Epithelial cell of prostate (primary cell): ENCODE measurements at regions not wholly inside any gene's neighbourhood (a gene's known extent, or its start where the extent isn't known, plus 50 kb on each side); places are given as distances from the start of the nearest gene placed in this dataset.
A peak's percentile ranks its signal among the peaks of the same experiment; 100 is the strongest.
"Not testable (repeated sequence)": the region's sequence is repeated elsewhere in the genome, so short reads cannot be mapped to it uniquely, and the experiment has no call there.

Experiments
- DNase-seq: peaks from one replicate; pipeline ENCODE4 v3.0.0-alpha.2; 2011; ENCODE audit warnings: low read depth, low spot score
- H3K27ac ChIP-seq: fragments of 450-650 bp; 2 replicates; pipeline ENCODE4 v1.5.1; 2017; ENCODE audit warnings: mild to moderate bottlenecking

DNA sequence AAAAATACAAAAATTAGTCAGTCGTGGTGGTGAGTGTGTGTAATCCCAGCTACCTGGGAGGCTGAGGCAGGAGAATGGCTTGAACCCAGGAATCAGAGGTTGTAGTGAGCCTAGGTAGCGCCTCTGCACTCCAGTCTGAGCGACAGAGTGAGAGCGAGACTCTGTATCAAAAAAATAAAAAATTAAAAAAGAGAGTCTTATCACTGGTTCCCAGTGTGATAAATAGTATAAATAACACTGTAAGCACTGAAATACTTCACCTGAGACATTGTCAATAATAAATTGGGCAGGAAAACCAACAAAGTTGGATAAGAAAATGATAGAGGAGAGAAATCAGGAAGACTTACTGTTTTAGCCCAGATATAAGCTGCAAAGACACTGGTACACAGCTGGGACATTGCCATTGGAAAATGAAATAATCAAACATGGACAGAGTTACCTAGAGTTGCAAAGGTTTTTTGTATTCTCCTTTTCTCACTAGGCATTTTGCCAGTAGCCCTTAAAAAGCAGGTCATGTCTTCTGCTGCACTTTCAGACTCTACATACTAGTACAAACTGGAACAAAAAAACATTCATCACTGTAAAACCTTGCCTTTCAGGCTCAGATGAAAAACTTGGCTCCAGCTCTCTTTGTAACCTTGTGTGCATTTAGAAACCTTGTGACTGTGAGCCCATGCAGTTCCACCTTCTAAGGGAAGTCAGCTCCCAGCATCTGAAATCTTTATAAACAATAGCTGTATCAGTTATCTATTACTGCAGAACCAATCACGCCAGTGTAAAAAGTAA is 55.0 kb upstream of the PPP1R2C start:
- H3K27ac ChIP-seq: peak overlapping the region; percentile 75
- DNase-seq: no peak

DNA sequence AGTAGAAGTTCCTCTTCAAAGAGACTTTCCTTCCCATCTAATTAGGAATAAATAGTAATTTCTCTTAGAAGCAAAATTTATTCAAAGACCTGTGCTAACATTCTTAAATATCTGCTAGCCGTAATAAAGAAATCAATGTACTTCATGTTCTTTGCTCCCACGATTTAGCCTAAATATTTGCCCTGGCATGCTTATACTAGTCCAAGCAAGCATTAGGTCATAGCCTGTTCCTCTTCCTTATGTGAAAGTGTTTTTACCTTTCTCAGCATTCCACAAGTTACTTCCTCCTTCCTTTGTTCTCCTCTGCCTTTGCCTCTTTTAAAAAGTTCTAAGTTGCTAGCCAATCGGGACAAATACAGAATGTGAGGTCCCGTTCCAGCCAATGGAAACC is 55.6 kb upstream of the PPP1R2C start:
- H3K27ac ChIP-seq: peak overlapping the region; percentile 75
- not testable (repeated sequence) for DNase-seq

DNA sequence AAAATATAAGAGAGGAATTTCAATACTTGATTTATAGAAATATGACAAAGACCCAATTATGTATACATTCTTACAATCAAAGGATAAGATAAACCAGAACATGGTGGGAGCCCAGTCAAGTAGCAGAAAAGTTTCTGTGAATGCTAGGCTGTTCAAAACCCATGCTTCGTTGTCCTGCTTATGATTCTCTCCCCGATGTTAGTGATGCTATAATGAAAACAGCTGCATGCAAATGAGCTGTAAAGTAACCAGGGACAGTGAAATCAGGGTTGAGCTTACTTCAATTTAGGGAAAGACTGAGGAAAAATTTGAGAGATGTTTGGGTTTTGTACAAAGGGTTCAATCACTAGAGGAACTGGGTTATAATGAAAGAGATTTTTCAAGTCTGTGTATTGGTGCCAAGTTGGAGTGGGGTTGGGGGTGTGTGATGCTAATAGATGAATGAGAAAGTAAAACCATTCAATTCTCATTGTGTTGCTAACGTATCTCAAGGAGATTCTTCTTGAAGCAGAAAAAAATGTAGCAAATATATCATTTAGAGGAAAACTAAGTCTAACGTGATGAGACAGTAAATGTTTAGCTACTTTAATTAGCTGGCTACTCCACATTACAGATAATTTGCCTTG is 59.3 kb upstream of the PPP1R2C start:
- no peak for DNase-seq
- no peak overlapping the region for H3K27ac ChIP-seq

DNA sequence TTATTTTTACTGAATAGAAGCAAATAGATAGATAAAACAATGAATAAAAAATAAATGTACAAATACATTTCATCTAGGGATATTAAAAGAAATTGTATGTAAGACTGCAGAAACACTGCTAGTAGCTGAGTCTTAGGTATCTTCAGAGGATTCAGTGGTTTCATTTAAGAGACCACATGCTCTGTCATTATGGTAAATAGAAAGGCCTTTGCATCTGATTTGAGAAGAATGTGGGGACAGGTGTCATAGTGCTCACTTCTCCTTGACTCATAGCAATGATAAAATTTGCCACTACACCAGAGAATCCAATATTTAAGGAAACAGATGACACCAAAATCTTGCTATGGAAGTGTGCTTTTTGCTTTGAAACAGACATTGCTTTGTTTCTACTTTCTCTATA is 59.8 kb upstream of the PPP1R2C start:
- no peak for DNase-seq

DNA sequence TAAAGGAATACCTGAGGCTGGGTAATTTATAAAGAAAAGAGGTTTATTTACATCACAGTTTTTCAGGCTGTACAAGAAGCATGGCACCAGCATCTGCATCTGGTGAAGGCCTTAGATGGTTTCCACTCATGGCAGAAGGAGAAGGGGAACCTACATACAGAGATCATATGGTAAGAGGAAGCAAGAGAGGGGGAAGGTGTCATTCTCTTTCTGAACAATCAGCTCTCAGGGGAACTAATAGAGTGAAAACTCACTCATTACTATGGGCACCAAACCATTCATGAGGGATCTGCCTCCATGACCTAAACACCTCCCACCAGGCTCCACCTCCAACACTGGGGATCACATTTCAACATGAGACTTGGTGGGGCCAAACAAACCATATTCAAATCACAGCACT is 61.7 kb upstream of the PPP1R2C start:
- H3K27ac ChIP-seq: no peak overlapping the region
- no peak for DNase-seq

More for the DNA sequence above, 59.8 kb upstream of the PPP1R2C start:
- H3K27ac ChIP-seq: no peak overlapping the region

DNA sequence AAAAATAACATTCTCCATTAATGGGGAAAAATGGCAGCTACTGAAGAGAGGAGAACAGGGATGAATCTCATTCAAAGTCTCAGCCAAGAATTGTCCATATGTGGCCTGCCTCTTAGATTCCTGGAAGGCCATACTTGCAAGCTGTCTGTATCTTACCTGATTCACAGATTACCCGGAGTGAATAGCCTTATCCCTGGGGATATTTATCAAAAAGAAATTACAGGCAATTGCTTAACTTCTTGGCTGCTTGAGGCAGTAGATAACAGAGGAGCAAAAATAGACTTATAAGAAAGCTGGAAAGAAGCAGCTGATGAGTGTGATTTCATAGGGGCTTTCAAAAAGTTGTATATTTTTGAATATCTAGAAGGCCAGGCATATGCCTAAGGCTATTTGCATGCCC is 68.8 kb upstream of the PPP1R2C start:
- no peak overlapping the region for H3K27ac ChIP-seq
- DNase-seq: no peak

DNA sequence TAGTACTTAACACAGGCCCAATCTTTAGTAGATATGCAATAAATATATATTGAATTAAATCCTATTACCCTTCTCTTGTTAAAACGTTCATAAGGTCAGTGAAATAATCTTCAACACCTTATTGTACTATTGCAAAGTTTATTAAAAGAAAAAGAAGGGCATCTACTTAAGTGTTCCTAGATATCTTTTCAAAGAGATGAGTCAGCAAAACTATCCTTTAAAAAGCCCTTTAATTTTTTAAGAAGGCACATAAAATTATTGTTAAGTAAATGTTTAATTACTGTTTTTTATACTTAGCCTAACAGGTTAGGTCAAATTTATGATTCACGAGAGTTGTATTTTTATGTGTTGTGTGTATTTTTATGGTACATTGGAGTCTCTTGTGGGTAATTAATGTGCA is 77.3 kb upstream of the PPP1R2C start:
- no peak overlapping the region for H3K27ac ChIP-seq
- DNase-seq: no peak

DNA sequence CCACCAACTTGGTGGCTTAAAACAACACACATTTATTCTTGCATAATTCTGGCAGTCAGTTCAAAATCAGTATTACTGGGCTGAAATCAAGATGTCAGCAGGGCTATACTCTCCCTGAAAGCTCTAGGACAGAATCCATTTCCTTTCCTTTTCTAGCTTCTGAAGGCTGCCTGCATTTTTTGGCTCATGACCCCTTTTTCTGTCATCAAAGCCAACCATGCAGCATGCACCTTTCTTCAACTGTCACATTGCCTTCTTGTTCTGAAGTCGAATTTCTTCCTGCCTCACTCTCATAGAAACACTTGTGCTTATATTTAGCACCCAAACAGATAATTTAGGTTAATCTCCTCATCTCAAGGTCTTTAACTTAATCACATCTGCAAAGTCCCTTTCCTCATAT is 79.8 kb upstream of the PPP1R2C start:
- H3K27ac ChIP-seq: no peak overlapping the region
- no peak for DNase-seq

DNA sequence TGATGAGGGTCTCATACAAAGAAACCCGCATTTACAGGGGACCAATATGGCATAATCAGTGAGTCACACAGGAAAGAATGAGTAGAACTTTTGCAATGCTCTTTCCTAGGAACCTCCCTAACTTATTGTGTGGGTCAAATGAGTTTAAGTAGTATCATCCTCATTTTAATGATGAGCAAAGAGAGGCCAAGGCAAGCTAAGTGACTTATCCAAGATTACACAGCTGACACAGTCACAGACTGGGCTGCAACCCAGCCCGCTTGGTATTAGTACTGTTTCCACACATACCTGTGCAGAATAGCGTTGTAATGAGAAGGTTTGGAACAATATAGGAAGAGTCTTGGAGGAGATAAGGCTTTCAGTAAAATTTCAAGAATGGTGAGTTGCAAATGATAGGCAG is 91.0 kb upstream of the PPP1R2C start:
- H3K27ac ChIP-seq: no peak overlapping the region
- no peak for DNase-seq

DNA sequence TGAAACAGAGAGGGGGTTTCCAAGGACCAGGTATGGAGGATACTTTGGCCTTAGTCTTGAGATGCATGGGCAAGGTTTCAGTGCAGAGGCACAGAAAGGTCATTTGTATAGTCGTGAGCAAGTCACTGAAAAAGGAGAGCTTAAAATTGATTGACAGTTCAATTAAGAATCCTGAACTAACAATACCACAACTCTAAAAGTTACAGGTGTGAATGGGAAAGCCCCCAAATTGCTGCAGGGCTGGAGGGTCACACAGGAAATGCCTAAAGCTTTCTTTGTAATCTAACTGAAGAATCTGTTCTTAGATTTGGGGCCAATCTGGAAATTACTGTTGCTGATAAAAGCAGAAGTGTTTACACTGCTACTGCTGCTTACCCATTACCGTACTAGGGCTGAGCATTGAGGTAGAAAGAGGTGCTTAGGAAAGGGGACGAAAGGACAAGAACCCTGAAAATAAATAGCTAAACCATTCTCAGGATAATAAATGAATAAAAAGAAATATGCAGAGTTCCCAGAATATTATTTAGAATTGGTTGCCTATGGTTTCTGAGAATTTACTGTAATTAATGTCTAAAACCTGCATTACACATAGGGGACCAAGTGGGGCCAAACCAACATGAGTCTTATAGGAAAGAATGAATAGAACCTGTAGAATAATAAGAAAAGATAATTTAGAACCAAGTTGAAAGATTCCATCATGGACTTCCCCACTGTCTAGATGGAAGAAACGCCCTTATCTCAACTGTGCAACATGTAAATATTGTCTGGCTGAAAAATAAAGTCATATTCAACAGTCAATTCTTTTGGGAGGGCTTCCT is 91.9 kb upstream of the PPP1R2C start:
- DNase-seq: no peak
- H3K27ac ChIP-seq: no peak overlapping the region

DNA sequence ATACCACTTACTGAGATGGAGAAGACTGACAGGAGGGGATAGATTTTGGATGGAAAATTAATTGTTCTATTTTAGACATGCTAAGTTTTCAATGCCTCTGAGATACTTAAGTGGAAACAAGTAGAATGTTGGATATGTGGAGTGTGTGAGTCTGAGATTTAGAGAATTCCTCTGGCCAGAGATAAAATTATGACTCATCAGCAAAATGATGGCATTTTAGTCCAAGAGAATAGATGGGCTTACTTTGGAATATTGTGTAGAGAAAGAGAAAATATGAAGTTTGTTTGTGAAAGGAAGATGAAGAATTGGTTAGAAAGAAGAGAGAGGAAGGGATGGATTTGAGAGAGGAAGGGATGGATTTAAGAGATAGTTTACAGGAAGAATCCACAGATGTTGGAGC is 108.6 kb upstream of the PPP1R2C start:
- no peak for DNase-seq
- H3K27ac ChIP-seq: no peak overlapping the region

DNA sequence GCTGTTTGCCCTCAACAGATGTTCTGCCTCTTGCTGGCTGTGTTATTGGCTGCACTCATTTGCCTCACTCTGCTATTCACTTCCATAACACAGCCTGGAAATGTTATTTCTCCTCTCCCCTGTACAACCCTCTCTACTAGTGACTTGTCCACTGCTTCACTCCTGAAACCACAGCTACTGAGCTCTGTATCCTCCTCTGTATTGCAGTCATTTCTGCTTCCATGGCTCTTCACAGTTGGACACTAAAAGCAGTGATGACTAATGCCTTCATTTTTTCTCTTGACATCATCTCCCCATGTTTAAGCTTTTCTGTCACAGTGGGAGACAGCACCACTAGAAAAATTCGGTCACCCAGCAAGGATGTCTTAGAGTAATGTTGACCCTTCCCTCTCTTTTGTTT is 123.0 kb upstream of the PPP1R2C start:
- no peak overlapping the region for H3K27ac ChIP-seq
- DNase-seq: no peak

DNA sequence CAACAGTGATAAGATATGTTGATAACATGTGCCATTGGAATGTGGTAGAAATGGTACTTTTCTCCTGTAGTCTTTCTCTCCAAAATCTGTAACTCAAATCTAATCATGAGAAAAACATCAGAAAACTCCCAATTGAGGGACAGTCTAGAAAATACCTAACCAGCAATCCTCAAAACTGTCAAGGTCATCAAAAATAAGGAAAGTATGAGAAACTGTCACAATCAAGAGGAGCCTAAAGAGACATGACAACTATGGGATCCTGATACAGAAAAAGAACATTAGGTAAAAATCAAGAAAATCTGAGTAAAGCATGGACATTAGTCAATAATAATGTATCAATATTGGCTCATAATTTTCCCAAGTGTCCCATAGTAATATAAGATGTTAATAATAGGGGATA is 124.5 kb upstream of the PPP1R2C start:
- no peak overlapping the region for H3K27ac ChIP-seq
- no peak for DNase-seq

DNA sequence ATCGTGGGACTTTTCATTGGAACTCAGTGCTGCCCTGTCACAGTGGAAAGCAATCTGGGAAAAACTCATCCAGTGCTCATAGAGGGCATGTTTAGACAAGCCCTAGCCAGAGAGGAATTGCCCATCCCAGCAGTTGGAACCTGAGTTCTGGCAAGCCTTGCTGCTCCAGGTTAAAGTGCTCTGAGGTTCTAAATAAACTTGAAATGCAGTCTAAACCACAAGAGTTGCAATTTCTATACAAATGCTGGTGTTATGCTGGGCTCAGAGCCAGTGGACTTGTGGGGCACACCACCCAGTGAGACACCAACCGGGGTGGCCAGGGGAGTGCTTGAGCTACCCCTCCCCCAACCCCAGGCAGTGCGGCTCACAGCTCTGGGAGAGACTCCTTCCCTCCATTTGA is 142.8 kb upstream of the PPP1R2C start:
- DNase-seq: peak; percentile 8
- H3K27ac ChIP-seq: peak overlapping the region; percentile 47

DNA sequence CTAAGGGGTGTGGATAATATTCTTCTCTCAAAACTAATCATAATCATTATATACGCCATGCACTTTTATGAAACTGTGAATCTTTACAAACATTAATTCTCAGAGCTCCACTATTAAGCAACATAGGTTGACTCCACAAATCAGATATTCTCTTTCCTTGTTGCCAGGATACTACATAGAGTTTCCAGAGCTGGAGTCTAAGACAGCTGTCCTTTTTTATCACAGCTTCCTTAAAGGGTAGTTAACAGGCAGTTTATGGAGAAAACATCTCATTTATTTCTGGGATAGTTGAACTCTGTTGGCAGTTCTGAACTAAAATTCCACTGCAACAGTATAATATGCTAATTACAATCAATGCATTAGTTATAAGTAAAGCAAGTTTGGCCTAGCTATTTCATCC is 152.1 kb upstream of the PPP1R2C start:
- no peak for DNase-seq
- H3K27ac ChIP-seq: no peak overlapping the region

DNA sequence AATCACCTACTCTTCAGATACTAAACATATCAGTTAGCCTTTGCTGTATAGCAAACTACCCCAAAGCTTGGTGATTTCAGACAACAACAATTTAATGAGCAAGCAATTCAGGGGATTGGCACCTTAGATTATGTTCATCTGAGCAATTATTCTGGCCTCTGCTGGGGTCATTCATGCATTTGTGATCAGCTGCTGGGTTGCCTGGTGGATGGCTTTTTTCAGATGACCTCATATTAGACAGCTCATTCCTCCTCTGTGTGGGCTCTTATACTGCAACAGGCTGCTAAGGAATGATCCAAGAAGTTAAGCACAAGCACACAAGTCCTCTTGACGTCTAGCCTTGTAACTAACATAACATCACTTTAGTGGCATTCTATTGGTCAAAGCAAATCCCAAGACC is 153.0 kb upstream of the PPP1R2C start:
- no peak for DNase-seq
- H3K27ac ChIP-seq: no peak overlapping the region

DNA sequence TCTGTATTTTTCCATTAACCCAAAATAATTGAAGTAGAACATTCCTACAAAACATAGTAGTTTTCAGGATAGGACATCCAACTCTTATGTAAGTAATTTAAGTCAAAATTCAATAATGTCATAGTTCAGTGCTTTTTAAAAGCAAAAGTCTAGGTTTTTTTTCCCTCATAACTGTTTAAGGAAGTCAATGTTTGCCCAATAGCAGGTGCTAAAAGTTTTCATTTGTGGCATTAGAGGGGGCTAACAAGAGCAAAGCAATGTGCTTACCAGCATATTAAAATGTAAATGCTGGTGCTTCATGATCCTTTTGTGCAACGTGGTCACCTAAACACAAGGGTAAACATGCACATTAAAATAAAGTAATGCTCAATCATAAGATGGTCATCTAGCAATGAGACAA is 155.2 kb upstream of the PPP1R2C start:
- H3K27ac ChIP-seq: no peak overlapping the region
- DNase-seq: no peak

DNA sequence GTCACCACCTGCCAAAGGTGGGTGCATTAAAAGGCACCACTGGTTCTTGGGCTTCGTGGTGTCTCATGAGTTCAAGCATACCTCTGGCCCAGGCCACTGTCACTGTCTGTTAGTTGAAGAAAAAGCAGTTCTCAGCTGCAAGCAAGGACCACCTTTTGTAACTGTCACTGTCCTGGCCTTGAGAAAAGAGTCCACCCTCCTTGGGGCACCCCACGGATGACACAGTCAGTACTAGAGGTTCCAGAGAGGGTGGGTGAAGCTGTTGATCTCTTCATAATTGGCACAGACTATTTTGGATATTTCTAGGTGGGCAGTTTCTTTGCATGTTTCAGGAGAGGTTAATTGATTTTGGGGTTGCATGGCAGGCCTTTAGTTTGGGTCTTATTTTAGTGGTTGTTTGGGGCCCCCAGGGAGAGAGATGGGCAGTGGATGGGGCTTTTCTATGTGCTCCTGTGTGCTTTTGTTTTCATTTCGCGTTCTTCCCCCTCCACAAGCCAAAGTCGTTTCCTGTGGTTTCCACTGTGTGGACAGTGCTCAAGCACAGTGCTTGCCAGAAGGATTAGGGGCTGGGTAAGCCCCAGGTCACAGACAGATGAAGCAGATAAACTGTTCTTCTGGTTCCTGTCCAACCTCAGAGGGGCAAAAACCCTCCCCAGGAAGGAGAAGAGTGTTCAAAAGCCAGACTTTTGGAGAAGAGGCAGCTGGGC is 156.2 kb upstream of the PPP1R2C start:
- no peak overlapping the region for H3K27ac ChIP-seq
- no peak for DNase-seq

DNA sequence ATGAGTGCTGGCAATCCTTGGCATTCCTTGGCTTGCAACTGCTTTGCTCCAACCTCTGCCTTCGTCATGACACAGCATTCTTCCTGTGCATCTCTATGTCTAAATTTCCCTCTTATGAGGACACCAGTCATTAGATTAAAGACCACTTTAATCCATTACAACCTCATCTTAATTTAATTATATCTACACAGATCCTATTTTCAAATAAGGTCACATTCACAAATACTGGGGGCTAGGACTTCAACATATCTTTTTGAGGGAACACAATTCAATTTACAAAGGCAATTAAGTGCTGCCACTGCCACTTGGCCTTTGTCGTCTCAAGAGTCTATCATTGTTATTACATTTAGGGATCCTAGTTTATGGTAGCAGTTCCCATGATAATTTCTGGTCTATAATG is 163.7 kb upstream of the PPP1R2C start:
- DNase-seq: no peak
- no peak overlapping the region for H3K27ac ChIP-seq

DNA sequence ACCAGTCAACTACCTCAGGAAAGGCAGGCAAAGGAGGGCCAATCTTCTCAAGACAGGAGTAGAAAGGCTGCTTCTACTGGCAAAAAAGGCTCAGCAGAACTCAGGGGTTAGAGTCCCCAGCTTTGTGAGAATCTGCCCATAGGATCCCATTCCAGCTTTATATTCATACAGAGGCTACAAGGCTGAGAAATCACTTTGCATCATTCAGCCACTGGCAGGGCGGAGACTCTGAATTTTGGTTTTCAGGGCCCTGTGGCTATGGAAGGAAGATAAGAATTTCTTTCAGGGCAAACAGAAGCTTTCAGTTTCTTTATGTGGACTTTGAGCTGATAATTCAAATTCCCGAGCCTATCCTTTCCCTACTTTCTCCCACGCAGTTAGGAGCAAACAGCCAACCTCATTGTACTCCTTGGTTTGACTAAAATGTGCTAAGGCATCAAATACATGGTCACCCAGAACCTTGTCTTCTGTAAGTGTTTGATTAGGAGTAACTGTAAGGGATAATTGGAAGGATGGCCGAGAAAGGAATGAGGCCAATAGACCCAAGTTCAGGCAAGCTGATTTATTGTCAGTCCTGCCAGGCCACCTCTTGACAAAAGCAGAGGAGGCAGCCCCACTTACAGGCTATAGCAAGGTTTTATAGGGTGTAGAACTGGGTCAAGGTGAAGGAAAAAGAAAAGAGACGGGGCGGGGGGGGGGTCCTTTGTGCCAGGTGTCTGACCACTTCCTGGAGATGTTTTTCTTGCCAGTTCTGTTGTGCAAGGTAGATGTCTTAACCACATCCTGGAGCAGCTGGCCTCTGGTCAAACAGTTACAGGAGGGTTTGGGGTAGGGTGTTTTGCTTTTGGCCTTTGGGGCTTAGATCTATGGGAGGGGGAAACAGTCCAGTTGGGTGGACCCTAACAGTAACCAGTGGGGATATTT is 165.3 kb upstream of the PPP1R2C start:
- no peak for DNase-seq
- no peak overlapping the region for H3K27ac ChIP-seq
